Chondrocyte (in vitro differentiated cells): ENCODE measurements at regions not wholly inside any gene's neighbourhood (a gene's known extent, or its start where the extent isn't known, plus 50 kb on each side); places are given as distances from the start of the nearest gene placed in this dataset.

Source experiments
- DNase-seq: peaks from one replicate; pipeline ENCODE4 v3.0.0; 2021; ENCODE audit warnings: mixed read lengths, low spot score
- H3K27ac Mint-ChIP-seq: one replicate; pipeline ENCODE4 v1.8.0; 2021; ENCODE audit warnings: mild to moderate bottlenecking, moderate library complexity, mixed read lengths; ENCODE audit not compliant: unreplicated experiment
- H3K27me3 Mint-ChIP-seq: 2 replicates; pipeline ENCODE4 v1.8.0; 2021; ENCODE audit warnings: low read depth, mixed read lengths
- H3K36me3 Mint-ChIP-seq: 2 replicates; pipeline ENCODE4 v1.8.0; 2021; ENCODE audit warnings: low read depth, mixed read lengths
- H3K4me1 Mint-ChIP-seq: 2 replicates; pipeline ENCODE4 v1.8.0; 2021; ENCODE audit warnings: low read depth, mild to moderate bottlenecking, mixed read lengths
- H3K4me3 Mint-ChIP-seq: one replicate; pipeline ENCODE4 v1.8.0; 2021; ENCODE audit warnings: mild to moderate bottlenecking, moderate library complexity, mixed read lengths; ENCODE audit not compliant: unreplicated experiment
- H3K9me3 Mint-ChIP-seq: 2 replicates; pipeline ENCODE4 v1.8.0; 2021; ENCODE audit warnings: low read depth, mixed read lengths
- CTCF ChIP-seq: fragments of 200-600 bp; sonication (generic); IDR thresholded peaks from 2 replicates; pipeline ENCODE4 v1.5.0; 2021; ENCODE audit warnings: antibody characterized with exemption, mild to moderate bottlenecking, moderate library complexity

GRCh38 chr13:102461302-102461701, 59.5 kb upstream of the FGF14 start:
- H3K9me3 Mint-ChIP-seq, result no peaks in the 10 kb centered on the region
- peaks cover 16% of the 10 kb centered on the region for H3K27me3 Mint-ChIP-seq

DNA sequence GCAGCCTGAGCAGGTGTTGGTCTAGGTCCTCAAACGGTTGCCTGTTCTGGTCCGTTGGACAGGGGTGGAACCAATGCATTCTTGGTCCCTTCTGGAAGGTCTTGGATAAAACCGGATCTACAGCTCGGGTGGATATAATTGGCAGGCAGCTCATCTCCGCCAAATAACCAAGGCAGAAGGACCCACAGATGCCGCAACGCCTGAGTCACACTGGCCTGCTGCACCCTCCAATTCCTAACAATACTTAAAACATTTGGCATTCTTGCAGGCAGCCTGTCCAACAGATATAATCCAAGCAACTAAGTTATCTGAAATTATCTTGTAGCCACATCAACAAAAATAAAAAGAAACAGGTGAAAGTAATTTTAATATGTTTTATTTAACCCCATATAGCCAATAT, 59.0 kb upstream of the FGF14 start:
- H3K4me3 Mint-ChIP-seq, result no peak overlapping the region
- no peaks in the 10 kb centered on the region for H3K9me3 Mint-ChIP-seq
- no peak for TF ChIP-seq CTCF
- DNase-seq, result no peak
- H3K27me3 Mint-ChIP-seq, result peaks cover 16% of the 10 kb centered on the region
- H3K27ac Mint-ChIP-seq, result no peak overlapping the region
- no peaks in the 10 kb centered on the region for H3K36me3 Mint-ChIP-seq
- H3K4me1 Mint-ChIP-seq, result peaks cover 4% of the 10 kb centered on the region

More at GRCh38 chr13:102461302-102461701, 59.5 kb upstream of the FGF14 start:
- no peak overlapping the region for H3K27ac Mint-ChIP-seq
- no peak overlapping the region for H3K4me3 Mint-ChIP-seq
- no peak for DNase-seq
- no peak for TF ChIP-seq CTCF
- H3K36me3 Mint-ChIP-seq, result no peaks in the 10 kb centered on the region
- peaks cover 6% of the 10 kb centered on the region for H3K4me1 Mint-ChIP-seq

- H3K4me1 Mint-ChIP-seq, result peaks cover 4% of the 10 kb centered on the region
- no peak for TF ChIP-seq CTCF
- no peak for DNase-seq
- no peaks in the 10 kb centered on the region for H3K36me3 Mint-ChIP-seq
- H3K27me3 Mint-ChIP-seq, result peaks cover 25% of the 10 kb centered on the region
- no peak overlapping the region for H3K4me3 Mint-ChIP-seq
- H3K27ac Mint-ChIP-seq, result no peak overlapping the region
- H3K9me3 Mint-ChIP-seq, result peaks cover 2% of the 10 kb centered on the region
Observed at GRCh38 chr13:102452836-102453235, 51.0 kb upstream of the FGF14 start.
